ENCODE measurements at regions not wholly inside any gene's neighbourhood (a gene's known extent, or its start where the extent isn't known, plus 50 kb on each side); places are given as distances from the start of the nearest gene placed in this dataset.

GRCh38 chr13:87779426-87779825 is 108.3 kb downstream of the SLITRK5 start:
- TF ChIP-seq CTCF (IDR thresholded peaks at IDR 0.05; ENCODE audit: unreplicated experiment), result no peak
- Mint-ChIP-seq H3K36me3 (ENCODE audit: low read depth, unreplicated experiment) (no peaks in the 10 kb centered on the region), H3K27ac (ENCODE audit: unreplicated experiment) (no peak overlapping the region), H3K27me3 (ENCODE audit: unreplicated experiment) (no peaks in the 10 kb centered on the region), H3K9me3 (ENCODE audit: unreplicated experiment) (no peaks in the 10 kb centered on the region), H3K4me3 (ENCODE audit: unreplicated experiment) (no peak overlapping the region), H3K4me1 (ENCODE audit: unreplicated experiment) (peaks cover 2% of the 10 kb centered on the region)
- no peak for DNase-seq (ENCODE audit: low spot score)

GRCh38 chr13:87783366-87783765 is 112.2 kb downstream of the SLITRK5 start:
- no peak for DNase-seq (ENCODE audit: low spot score)
- H3K9me3 Mint-ChIP-seq (ENCODE audit: unreplicated experiment), result no peaks in the 10 kb centered on the region
- H3K36me3 Mint-ChIP-seq (ENCODE audit: low read depth, unreplicated experiment), result no peaks in the 10 kb centered on the region
- TF ChIP-seq CTCF (IDR thresholded peaks at IDR 0.05; ENCODE audit: unreplicated experiment), result no peak
- H3K27me3 Mint-ChIP-seq (ENCODE audit: unreplicated experiment), result no peaks in the 10 kb centered on the region
- H3K4me1 Mint-ChIP-seq (ENCODE audit: unreplicated experiment), result no peaks in the 10 kb centered on the region
- H3K27ac Mint-ChIP-seq (ENCODE audit: unreplicated experiment), result no peak overlapping the region
- H3K4me3 Mint-ChIP-seq (ENCODE audit: unreplicated experiment), result no peak overlapping the region

GRCh38 chr13:87788363-87788762 is 117.2 kb downstream of the SLITRK5 start:
- Mint-ChIP-seq H3K36me3 (ENCODE audit: low read depth, unreplicated experiment) (no peaks in the 10 kb centered on the region), H3K27ac (ENCODE audit: unreplicated experiment) (no peak overlapping the region), H3K9me3 (ENCODE audit: unreplicated experiment) (no peaks in the 10 kb centered on the region), H3K4me1 (ENCODE audit: unreplicated experiment) (no peaks in the 10 kb centered on the region), H3K4me3 (ENCODE audit: unreplicated experiment) (no peak overlapping the region), H3K27me3 (ENCODE audit: unreplicated experiment) (no peaks in the 10 kb centered on the region)
- no peak for DNase-seq (ENCODE audit: low spot score)
- no peak for TF ChIP-seq CTCF (IDR thresholded peaks at IDR 0.05; ENCODE audit: unreplicated experiment)

- H3K4me1 Mint-ChIP-seq (ENCODE audit: unreplicated experiment), result no peaks in the 10 kb centered on the region
- no peak for DNase-seq (ENCODE audit: low spot score)
These were observed 121.7 kb downstream of the SLITRK5 start for GRCh38 chr13:87792878-87793277.

GRCh38 chr13:87798536-87798935 is 127.4 kb downstream of the SLITRK5 start:
- H3K27me3 Mint-ChIP-seq (ENCODE audit: unreplicated experiment), result no peaks in the 10 kb centered on the region
- no peak overlapping the region for H3K4me3 Mint-ChIP-seq (ENCODE audit: unreplicated experiment)
- DNase-seq (ENCODE audit: low spot score), result no peak
- H3K4me1 Mint-ChIP-seq (ENCODE audit: unreplicated experiment), result no peaks in the 10 kb centered on the region
- H3K27ac Mint-ChIP-seq (ENCODE audit: unreplicated experiment), result no peak overlapping the region
- no peaks in the 10 kb centered on the region for H3K36me3 Mint-ChIP-seq (ENCODE audit: low read depth, unreplicated experiment)
- H3K9me3 Mint-ChIP-seq (ENCODE audit: unreplicated experiment), result no peaks in the 10 kb centered on the region
- TF ChIP-seq CTCF (IDR thresholded peaks at IDR 0.05; ENCODE audit: unreplicated experiment), result no peak

More at GRCh38 chr13:87792878-87793277, 121.7 kb downstream of the SLITRK5 start:
- H3K27ac Mint-ChIP-seq (ENCODE audit: unreplicated experiment), result no peak overlapping the region
- H3K27me3 Mint-ChIP-seq (ENCODE audit: unreplicated experiment), result no peaks in the 10 kb centered on the region
- no peaks in the 10 kb centered on the region for H3K9me3 Mint-ChIP-seq (ENCODE audit: unreplicated experiment)
- no peak for TF ChIP-seq CTCF (IDR thresholded peaks at IDR 0.05; ENCODE audit: unreplicated experiment)
- H3K36me3 Mint-ChIP-seq (ENCODE audit: low read depth, unreplicated experiment), result no peaks in the 10 kb centered on the region
- no peak overlapping the region for H3K4me3 Mint-ChIP-seq (ENCODE audit: unreplicated experiment)
